WTC11 (cell line): ENCODE measurements at regions not wholly inside any gene's neighbourhood (a gene's known extent, or its start where the extent isn't known, plus 50 kb on each side); places are given as distances from the start of the nearest gene placed in this dataset.

Experiments used
- ATAC-seq: fragments of 200-7000 bp; cut with Tn5 transposase; 2 replicates; pipeline ENCODE4 v1.10.0; 2021; ENCODE audit warnings: mild to moderate bottlenecking, moderate library complexity
- CTCF ChIA-PET: fragments of 300-600 bp; sonication (Branson Sonifier 250); formaldehyde crosslinking; loops from one replicate; lab custom pipeline; 2021; ENCODE audit warnings: antibody characterized with exemption; lab: Charles Lee
- POLR2A ChIA-PET: fragments of 350-600 bp; sonication (Branson Sonifier 250); formaldehyde crosslinking; loops from one replicate; lab custom pipeline; 2021; ENCODE audit warnings: antibody characterized with exemption; lab: Charles Lee
- DNase-seq: peaks from one replicate; pipeline ENCODE4 v3.0.0; 2021; ENCODE audit warnings: low spot score
- H3K27ac Mint-ChIP-seq: 2 replicates; pipeline ENCODE4 v1.8.0; 2021; ENCODE audit warnings: mixed read lengths
- H3K27me3 Mint-ChIP-seq: 2 replicates; pipeline ENCODE4 v1.8.0; 2021; ENCODE audit warnings: low read depth, mild to moderate bottlenecking, moderate library complexity, mixed read lengths
- H3K36me3 Mint-ChIP-seq: 2 replicates; pipeline ENCODE4 v1.8.0; 2021; ENCODE audit warnings: mixed read lengths
- H3K4me1 Mint-ChIP-seq: 2 replicates; pipeline ENCODE4 v1.8.0; 2022; ENCODE audit warnings: mixed read lengths
- H3K4me3 Mint-ChIP-seq: 2 replicates; pipeline ENCODE4 v1.8.0; 2021; ENCODE audit warnings: mild to moderate bottlenecking, moderate library complexity, mixed read lengths
- H3K9me3 Mint-ChIP-seq: 2 replicates; pipeline ENCODE4 v1.8.0; 2021; ENCODE audit warnings: mixed read lengths
- ATF3 ChIP-seq: sonication (generic); formaldehyde crosslinking; conservative IDR thresholded peaks from 2 replicates; pipeline ENCODE4 v1.8.1; 2022; ENCODE audit warnings: mild to moderate bottlenecking, missing genetic modification reagents
- ATF6 ChIP-seq: sonication (generic); formaldehyde crosslinking; IDR thresholded peaks from 2 replicates; pipeline ENCODE4 v1.8.1; 2023; ENCODE audit warnings: mild to moderate bottlenecking, missing genetic modification reagents
- E2F1 ChIP-seq: sonication (generic); formaldehyde crosslinking; IDR thresholded peaks from 2 replicates; pipeline ENCODE4 v1.8.0; 2022; ENCODE audit warnings: mild to moderate bottlenecking, missing genetic modification reagents
- E2F5 ChIP-seq: sonication (generic); formaldehyde crosslinking; IDR thresholded peaks from 2 replicates; pipeline ENCODE4 v1.8.1; 2022; ENCODE audit warnings: mild to moderate bottlenecking, moderate library complexity, missing genetic modification reagents
- EMX1 ChIP-seq: fragments of 250-450 bp; sonication (Bioruptor Pico); IDR thresholded peaks from 2 replicates; pipeline ENCODE4 v1.8.0; 2021; ENCODE audit warnings: mild to moderate bottlenecking
- ESRRA ChIP-seq: sonication (generic); formaldehyde crosslinking; IDR thresholded peaks from 2 replicates; pipeline ENCODE4 v1.8.1; 2022; ENCODE audit warnings: mild to moderate bottlenecking, missing genetic modification reagents, borderline replicate concordance
- GTF2I ChIP-seq: fragments of 250-450 bp; sonication (Bioruptor Pico); conservative IDR thresholded peaks from 2 replicates; pipeline ENCODE4 v1.4.0; 2021; ENCODE audit warnings: mild to moderate bottlenecking
- MYBL2 ChIP-seq: sonication (generic); formaldehyde crosslinking; IDR thresholded peaks from 2 replicates; pipeline ENCODE4 v1.8.1; 2023; ENCODE audit warnings: mild to moderate bottlenecking, moderate library complexity, missing genetic modification reagents
- NFATC4 ChIP-seq: fragments of 250-450 bp; sonication (Bioruptor Pico); IDR thresholded peaks from 2 replicates; pipeline ENCODE4 v1.9.0; 2021; ENCODE audit warnings: mild to moderate bottlenecking
- NR3C1 ChIP-seq: sonication (generic); formaldehyde crosslinking; conservative IDR thresholded peaks from 2 replicates; pipeline ENCODE4 v1.8.1; 2023; ENCODE audit warnings: low read depth, mild to moderate bottlenecking, missing genetic modification reagents
- TEAD1 ChIP-seq: sonication (generic); formaldehyde crosslinking; IDR thresholded peaks from 2 replicates; pipeline ENCODE4 v1.8.0; 2022; ENCODE audit warnings: mild to moderate bottlenecking, missing genetic modification reagents
- ZNF232 ChIP-seq: sonication (generic); formaldehyde crosslinking; IDR thresholded peaks from 2 replicates; pipeline ENCODE4 v1.8.0; 2022; ENCODE audit warnings: mild to moderate bottlenecking, missing genetic modification reagents
- ZNF396 ChIP-seq: fragments of 250-450 bp; sonication (Bioruptor Pico); IDR thresholded peaks from 2 replicates; pipeline ENCODE4 v1.8.0; 2021; ENCODE audit warnings: mild to moderate bottlenecking, moderate library complexity, borderline replicate concordance
- ZNF423 ChIP-seq: fragments of 250-450 bp; sonication (Bioruptor Pico); IDR thresholded peaks from 2 replicates; pipeline ENCODE4 v2.1.2; 2022; ENCODE audit warnings: mild to moderate bottlenecking, moderate library complexity
- ZNF425 ChIP-seq: fragments of 250-450 bp; sonication (Bioruptor Pico); conservative IDR thresholded peaks from 2 replicates; pipeline ENCODE4 v1.9.0; 2021; ENCODE audit warnings: mild to moderate bottlenecking
- ZNF532 ChIP-seq: fragments of 250-450 bp; sonication (Bioruptor Pico); IDR thresholded peaks from 2 replicates; pipeline ENCODE4 v1.9.0; 2021; ENCODE audit warnings: mild to moderate bottlenecking, borderline replicate concordance

- no peak for ATAC-seq
Measured at GRCh38 chr6:168985705-168986104, 267.9 kb downstream of the THBS2 start.

More at GRCh38 chr6:168985705-168986104, 267.9 kb downstream of the THBS2 start:
- H3K36me3 Mint-ChIP-seq = peaks cover 18% of the 10 kb centered on the region
- H3K9me3 Mint-ChIP-seq = peaks cover 28% of the 10 kb centered on the region
- no peak overlapping the region for H3K27ac Mint-ChIP-seq
- ChIA-PET CTCF (no interaction called here), POLR2A (no interaction called here)
- H3K4me3 Mint-ChIP-seq = no peak overlapping the region
- DNase-seq = no peak
- H3K4me1 Mint-ChIP-seq = peaks cover 3% of the 10 kb centered on the region; the same call in 1 of the 2 replicates
- no peaks in the 10 kb centered on the region for H3K27me3 Mint-ChIP-seq
- TF ChIP-seq MYBL2 (CRISPR knock-in tag) (no peak), ATF6 (CRISPR knock-in tag) (no peak), NR3C1 (no peak), ZNF396 (no peak), ZNF425 (no peak), ZNF532 (CRISPR knock-in tag) (no peak), ESRRA (CRISPR knock-in tag) (no peak), ZNF423 (no peak), NFATC4 (CRISPR knock-in tag) (no peak), E2F5 (CRISPR knock-in tag) (no peak), GTF2I (CRISPR knock-in tag) (no peak), ATF3 (CRISPR knock-in tag) (no peak), E2F1 (CRISPR knock-in tag) (no peak), EMX1 (CRISPR knock-in tag) (no peak), ZNF232 (no peak), TEAD1 (CRISPR knock-in tag) (no peak)
